SK-N-SH treated with all-trans-retinoic acid at 6 μM for 48 hours (cell line): ENCODE measurements at regions not wholly inside any gene's neighbourhood (a gene's known extent, or its start where the extent isn't known, plus 50 kb on each side); places are given as distances from the start of the nearest gene placed in this dataset.

ENCODE experiments used
- ARNTL ChIP-seq: fragments of 450-650 bp; formaldehyde crosslinking; IDR thresholded peaks from 2 replicates; pipeline ENCODE4 v1.5.0; 2020; ENCODE audit warnings: low read depth, mild to moderate bottlenecking, moderate library complexity, borderline replicate concordance
- GLIS3 ChIP-seq: fragments of 250-450 bp; sonication (Bioruptor Pico); IDR thresholded peaks from 2 replicates; pipeline ENCODE4 v1.5.0; 2020; ENCODE audit warnings: mild to moderate bottlenecking, moderate library complexity
- POU6F1 ChIP-seq: fragments of 250-450 bp; sonication (Bioruptor Pico); IDR thresholded peaks from 2 replicates; pipeline ENCODE4 v1.8.0; 2021; ENCODE audit warnings: low read depth, mild to moderate bottlenecking, moderate library complexity, borderline replicate concordance
- PPARA ChIP-seq: fragments of 250-450 bp; sonication (Bioruptor Pico); IDR thresholded peaks from 2 replicates; pipeline ENCODE4 v1.5.0; 2020; ENCODE audit warnings: mild to moderate bottlenecking, borderline replicate concordance
- RARB ChIP-seq: fragments of 250-450 bp; sonication (Bioruptor Pico); IDR thresholded peaks from 2 replicates; pipeline ENCODE4 v1.8.0; 2021; ENCODE audit warnings: mild to moderate bottlenecking, moderate library complexity
- SNAI2 ChIP-seq: fragments of 250-450 bp; sonication (Bioruptor Pico); IDR thresholded peaks from 2 replicates; pipeline ENCODE4 v1.5.0; 2020; ENCODE audit warnings: mild to moderate bottlenecking, moderate library complexity
- TCF4 ChIP-seq: fragments of 250-450 bp; sonication (Bioruptor Pico); IDR thresholded peaks from 2 replicates; pipeline ENCODE4 v1.8.0; 2021; ENCODE audit warnings: mild to moderate bottlenecking, moderate library complexity, borderline replicate concordance
- ZNF70 ChIP-seq: fragments of 450-650 bp; formaldehyde crosslinking; IDR thresholded peaks from 2 replicates; pipeline ENCODE4 v1.5.0; 2020; ENCODE audit warnings: mild to moderate bottlenecking, moderate library complexity
- ZNF8 ChIP-seq: fragments of 450-650 bp; formaldehyde crosslinking; IDR thresholded peaks from 2 replicates; pipeline ENCODE4 v1.5.0; 2020; ENCODE audit warnings: mild to moderate bottlenecking, moderate library complexity
- TF ChIP-seq, protein P1 (sequence below): fragments of 250-450 bp; sonication (Bioruptor Pico); IDR thresholded peaks from 2 replicates; pipeline ENCODE4 v1.8.0; 2020; ENCODE audit warnings: mild to moderate bottlenecking, moderate library complexity, borderline replicate concordance
- TF ChIP-seq, protein P2 (sequence below): fragments of 250-450 bp; sonication (Bioruptor Pico); IDR thresholded peaks from 2 replicates; pipeline ENCODE4 v1.5.1; 2020; ENCODE audit warnings: low read depth, mild to moderate bottlenecking, moderate library complexity

- TF ChIP-seq RARB (CRISPR knock-in tag) (no peak), PPARA (CRISPR knock-in tag) (no peak), POU6F1 (CRISPR knock-in tag) (no peak), SNAI2 (CRISPR knock-in tag) (no peak), GLIS3 (CRISPR knock-in tag) (no peak), ARNTL (CRISPR knock-in tag) (no peak), TCF4 (CRISPR knock-in tag) (no peak), ZNF70 (CRISPR knock-in tag) (no peak), ZNF8 (CRISPR knock-in tag) (no peak)
- TF ChIP-seq, protein P1, sequence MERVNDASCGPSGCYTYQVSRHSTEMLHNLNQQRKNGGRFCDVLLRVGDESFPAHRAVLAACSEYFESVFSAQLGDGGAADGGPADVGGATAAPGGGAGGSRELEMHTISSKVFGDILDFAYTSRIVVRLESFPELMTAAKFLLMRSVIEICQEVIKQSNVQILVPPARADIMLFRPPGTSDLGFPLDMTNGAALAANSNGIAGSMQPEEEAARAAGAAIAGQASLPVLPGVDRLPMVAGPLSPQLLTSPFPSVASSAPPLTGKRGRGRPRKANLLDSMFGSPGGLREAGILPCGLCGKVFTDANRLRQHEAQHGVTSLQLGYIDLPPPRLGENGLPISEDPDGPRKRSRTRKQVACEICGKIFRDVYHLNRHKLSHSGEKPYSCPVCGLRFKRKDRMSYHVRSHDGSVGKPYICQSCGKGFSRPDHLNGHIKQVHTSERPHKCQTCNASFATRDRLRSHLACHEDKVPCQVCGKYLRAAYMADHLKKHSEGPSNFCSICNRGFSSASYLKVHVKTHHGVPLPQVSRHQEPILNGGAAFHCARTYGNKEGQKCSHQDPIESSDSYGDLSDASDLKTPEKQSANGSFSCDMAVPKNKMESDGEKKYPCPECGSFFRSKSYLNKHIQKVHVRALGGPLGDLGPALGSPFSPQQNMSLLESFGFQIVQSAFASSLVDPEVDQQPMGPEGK: no peak
- TF ChIP-seq, protein P2, sequence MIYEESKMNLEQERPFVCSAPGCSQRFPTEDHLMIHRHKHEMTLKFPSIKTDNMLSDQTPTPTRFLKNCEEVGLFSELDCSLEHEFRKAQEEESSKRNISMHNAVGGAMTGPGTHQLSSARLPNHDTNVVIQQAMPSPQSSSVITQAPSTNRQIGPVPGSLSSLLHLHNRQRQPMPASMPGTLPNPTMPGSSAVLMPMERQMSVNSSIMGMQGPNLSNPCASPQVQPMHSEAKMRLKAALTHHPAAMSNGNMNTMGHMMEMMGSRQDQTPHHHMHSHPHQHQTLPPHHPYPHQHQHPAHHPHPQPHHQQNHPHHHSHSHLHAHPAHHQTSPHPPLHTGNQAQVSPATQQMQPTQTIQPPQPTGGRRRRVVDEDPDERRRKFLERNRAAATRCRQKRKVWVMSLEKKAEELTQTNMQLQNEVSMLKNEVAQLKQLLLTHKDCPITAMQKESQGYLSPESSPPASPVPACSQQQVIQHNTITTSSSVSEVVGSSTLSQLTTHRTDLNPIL (CRISPR knock-in tag): no peak
Observed at GRCh38 chr6:114588726-114589125, 245.9 kb upstream of the HS3ST5 start.
